SH-SY5Y (cell line): ENCODE measurements at regions not wholly inside any gene's neighbourhood (a gene's known extent, or its start where the extent isn't known, plus 50 kb on each side); places are given as distances from the start of the nearest gene placed in this dataset.

Source experiments
- GATA2 ChIP-seq: IDR thresholded peaks from 2 replicates; pipeline ENCODE4 v1.6.1; 2011; ENCODE audit warnings: mild to moderate bottlenecking, low read depth, low read length
- GATA3 ChIP-seq: IDR thresholded peaks from 2 replicates; pipeline ENCODE4 v1.6.1; 2011; ENCODE audit warnings: low read depth, mild to moderate bottlenecking, low read length, moderate library complexity

- no peak for TF ChIP-seq GATA2
- no peak for TF ChIP-seq GATA3
Measured at GRCh38 chr13:95385373-95385772, 84.1 kb upstream of the ABCC4 start.
